ENCODE measurements at regions not wholly inside any gene's neighbourhood (a gene's known extent, or its start where the extent isn't known, plus 50 kb on each side); places are given as distances from the start of the nearest gene placed in this dataset.

- ATAC-seq (replicated peaks in 1 of 2): no peak
- Mint-ChIP-seq H3K27ac (no peak overlapping the region), H3K9me3 (peaks cover 2% of the 10 kb centered on the region in 2 donors)
Observed at GRCh38 chr18:1954583-1955312, 616.6 kb downstream of the METTL4 start.

GRCh38 chr18:1958798-1959197 lies 612.5 kb downstream of the METTL4 start:
- DNase-seq (no peak), ATAC-seq (replicated peaks in 1 of 2) (no peak)
- no peaks in the 10 kb centered on the region for H3K36me3 Mint-ChIP-seq (ENCODE audit: insufficient read depth in 2 of 2)
- no peaks in the 10 kb centered on the region for H3K27me3 Mint-ChIP-seq (ENCODE audit: low read depth)
- H3K4me1 Mint-ChIP-seq (ENCODE audit: low read depth): no peaks in the 10 kb centered on the region
- H3K9me3 Mint-ChIP-seq: peaks cover 0 to 1% of the 10 kb centered on the region in 2 donors
- H3K4me3 Mint-ChIP-seq: no peak overlapping the region
- no peak overlapping the region for H3K27ac Mint-ChIP-seq

More at GRCh38 chr18:1954583-1955312, 616.6 kb downstream of the METTL4 start:
- Mint-ChIP-seq H3K4me3 (no peak overlapping the region), H3K27me3 (ENCODE audit: low read depth) (no peaks in the 10 kb centered on the region), H3K4me1 (ENCODE audit: low read depth) (no peaks in the 10 kb centered on the region), H3K36me3 (ENCODE audit: insufficient read depth in 2 of 2) (no peaks in the 10 kb centered on the region)
- no peak for DNase-seq

GRCh38 chr18:1965016-1965415 lies 606.3 kb downstream of the METTL4 start:
- Mint-ChIP-seq H3K9me3 (no peaks in the 10 kb centered on the region), H3K27ac (no peak overlapping the region), H3K4me1 (ENCODE audit: low read depth) (no peaks in the 10 kb centered on the region), H3K36me3 (ENCODE audit: insufficient read depth in 2 of 2) (no peaks in the 10 kb centered on the region), H3K27me3 (ENCODE audit: low read depth) (no peaks in the 10 kb centered on the region), H3K4me3 (no peak overlapping the region)
- DNase-seq (no peak), ATAC-seq (replicated peaks in 1 of 2) (no peak)

- Mint-ChIP-seq H3K9me3 (no peaks in the 10 kb centered on the region), H3K4me3 (no peak overlapping the region), H3K27ac (no peak overlapping the region), H3K27me3 (ENCODE audit: low read depth) (no peaks in the 10 kb centered on the region), H3K36me3 (ENCODE audit: insufficient read depth in 2 of 2) (no peaks in the 10 kb centered on the region), H3K4me1 (ENCODE audit: low read depth) (no peaks in the 10 kb centered on the region)
- DNase-seq (no peak), ATAC-seq (replicated peaks in 1 of 2) (no peak)
Observed at GRCh38 chr18:1965541-1965940, 605.8 kb downstream of the METTL4 start.

GRCh38 chr18:1968801-1969498 lies 602.4 kb downstream of the METTL4 start:
- H3K36me3 Mint-ChIP-seq (ENCODE audit: insufficient read depth in 2 of 2): no peaks in the 10 kb centered on the region
- no peaks in the 10 kb centered on the region for H3K27me3 Mint-ChIP-seq (ENCODE audit: low read depth)
- ATAC-seq (replicated peaks in 1 of 2) (no peak), DNase-seq (no peak)
- H3K4me1 Mint-ChIP-seq (ENCODE audit: low read depth): no peaks in the 10 kb centered on the region
- no peaks in the 10 kb centered on the region for H3K9me3 Mint-ChIP-seq
- H3K27ac Mint-ChIP-seq: no peak overlapping the region
- no peak overlapping the region for H3K4me3 Mint-ChIP-seq

- no peak for DNase-seq
- H3K9me3 Mint-ChIP-seq: peaks cover 0 to 4% of the 10 kb centered on the region in 2 donors
- H3K36me3 Mint-ChIP-seq (ENCODE audit: insufficient read depth in 2 of 2): no peaks in the 10 kb centered on the region
- no peak overlapping the region for H3K4me3 Mint-ChIP-seq
- no peak for ATAC-seq (replicated peaks in 1 of 2)
- H3K27ac Mint-ChIP-seq: no peak overlapping the region
- H3K27me3 Mint-ChIP-seq (ENCODE audit: low read depth): no peaks in the 10 kb centered on the region
- no peaks in the 10 kb centered on the region for H3K4me1 Mint-ChIP-seq (ENCODE audit: low read depth)
Observed at GRCh38 chr18:1976484-1976883, 594.8 kb downstream of the METTL4 start.

- Mint-ChIP-seq H3K36me3 (ENCODE audit: insufficient read depth in 2 of 2) (no peaks in the 10 kb centered on the region), H3K9me3 (peaks cover 0 to 2% of the 10 kb centered on the region in 2 donors), H3K4me3 (no peak overlapping the region), H3K4me1 (ENCODE audit: low read depth) (no peaks in the 10 kb centered on the region), H3K27ac (no peak overlapping the region), H3K27me3 (ENCODE audit: low read depth) (no peaks in the 10 kb centered on the region)
- ATAC-seq (replicated peaks in 1 of 2) (no peak), DNase-seq (no peak)
Observed at GRCh38 chr18:1982056-1982455, 589.2 kb downstream of the METTL4 start.

- no peak overlapping the region for H3K4me3 Mint-ChIP-seq
- H3K36me3 Mint-ChIP-seq (ENCODE audit: insufficient read depth in 2 of 2): no peaks in the 10 kb centered on the region
- H3K27ac Mint-ChIP-seq: no peak overlapping the region
- H3K4me1 Mint-ChIP-seq (ENCODE audit: low read depth): no peaks in the 10 kb centered on the region
- ATAC-seq (replicated peaks in 1 of 2): no peak
- H3K9me3 Mint-ChIP-seq: no peaks in the 10 kb centered on the region
- DNase-seq: no peak
- no peaks in the 10 kb centered on the region for H3K27me3 Mint-ChIP-seq (ENCODE audit: low read depth)
Observed at GRCh38 chr18:1983746-1984515, 587.4 kb downstream of the METTL4 start.

- Mint-ChIP-seq H3K36me3 (ENCODE audit: insufficient read depth in 2 of 2) (no peaks in the 10 kb centered on the region), H3K9me3 (no peaks in the 10 kb centered on the region), H3K4me1 (ENCODE audit: low read depth) (no peaks in the 10 kb centered on the region), H3K27ac (no peak overlapping the region), H3K4me3 (no peak overlapping the region), H3K27me3 (ENCODE audit: low read depth) (no peaks in the 10 kb centered on the region)
- DNase-seq: no peak
- no peak for ATAC-seq (replicated peaks in 1 of 2)
Observed at GRCh38 chr18:1993866-1994265, 577.4 kb downstream of the METTL4 start.

- ATAC-seq (replicated peaks in 1 of 2): no peak
- Mint-ChIP-seq H3K4me1 (ENCODE audit: low read depth) (no peaks in the 10 kb centered on the region), H3K27me3 (ENCODE audit: low read depth) (no peaks in the 10 kb centered on the region)
Observed at GRCh38 chr18:1994471-1994870, 576.8 kb downstream of the METTL4 start.

GRCh38 chr18:1995041-1995612 lies 576.2 kb downstream of the METTL4 start:
- ATAC-seq (replicated peaks in 1 of 2): no peak
- no peak overlapping the region for H3K27ac Mint-ChIP-seq
- DNase-seq: no peak
- H3K4me3 Mint-ChIP-seq: no peak overlapping the region
- no peaks in the 10 kb centered on the region for H3K27me3 Mint-ChIP-seq (ENCODE audit: low read depth)
- no peaks in the 10 kb centered on the region for H3K36me3 Mint-ChIP-seq (ENCODE audit: insufficient read depth in 2 of 2)
- H3K9me3 Mint-ChIP-seq: no peaks in the 10 kb centered on the region
- H3K4me1 Mint-ChIP-seq (ENCODE audit: low read depth): no peaks in the 10 kb centered on the region

More at GRCh38 chr18:1994471-1994870, 576.8 kb downstream of the METTL4 start:
- DNase-seq: no peak
- H3K9me3 Mint-ChIP-seq: no peaks in the 10 kb centered on the region
- H3K4me3 Mint-ChIP-seq: no peak overlapping the region
- no peak overlapping the region for H3K27ac Mint-ChIP-seq
- no peaks in the 10 kb centered on the region for H3K36me3 Mint-ChIP-seq (ENCODE audit: insufficient read depth in 2 of 2)

- DNase-seq (no peak), ATAC-seq (replicated peaks in 1 of 2) (no peak)
- H3K4me3 Mint-ChIP-seq: no peak overlapping the region
- no peaks in the 10 kb centered on the region for H3K4me1 Mint-ChIP-seq (ENCODE audit: low read depth)
- no peaks in the 10 kb centered on the region for H3K9me3 Mint-ChIP-seq
- no peaks in the 10 kb centered on the region for H3K36me3 Mint-ChIP-seq (ENCODE audit: insufficient read depth in 2 of 2)
- peaks cover 8% of the 10 kb centered on the region for H3K27me3 Mint-ChIP-seq (ENCODE audit: low read depth)
- no peak overlapping the region for H3K27ac Mint-ChIP-seq
Observed at GRCh38 chr18:1998121-1998520, 573.2 kb downstream of the METTL4 start.

GRCh38 chr18:1999387-1999786 lies 571.9 kb downstream of the METTL4 start:
- Mint-ChIP-seq H3K27me3 (ENCODE audit: low read depth) (peaks cover 8% of the 10 kb centered on the region), H3K9me3 (no peaks in the 10 kb centered on the region), H3K27ac (no peak overlapping the region), H3K36me3 (ENCODE audit: insufficient read depth in 2 of 2) (no peaks in the 10 kb centered on the region), H3K4me3 (no peak overlapping the region), H3K4me1 (ENCODE audit: low read depth) (no peaks in the 10 kb centered on the region)
- DNase-seq (no peak), ATAC-seq (replicated peaks in 1 of 2) (no peak)
